ENCODE measurements at regions not wholly inside any gene's neighbourhood (a gene's known extent, or its start where the extent isn't known, plus 50 kb on each side); places are given as distances from the start of the nearest gene placed in this dataset.
"Not testable (repeated sequence)": the region's sequence is repeated elsewhere in the genome, so short reads cannot be mapped to it uniquely, and the experiment has no call there.

DNA sequence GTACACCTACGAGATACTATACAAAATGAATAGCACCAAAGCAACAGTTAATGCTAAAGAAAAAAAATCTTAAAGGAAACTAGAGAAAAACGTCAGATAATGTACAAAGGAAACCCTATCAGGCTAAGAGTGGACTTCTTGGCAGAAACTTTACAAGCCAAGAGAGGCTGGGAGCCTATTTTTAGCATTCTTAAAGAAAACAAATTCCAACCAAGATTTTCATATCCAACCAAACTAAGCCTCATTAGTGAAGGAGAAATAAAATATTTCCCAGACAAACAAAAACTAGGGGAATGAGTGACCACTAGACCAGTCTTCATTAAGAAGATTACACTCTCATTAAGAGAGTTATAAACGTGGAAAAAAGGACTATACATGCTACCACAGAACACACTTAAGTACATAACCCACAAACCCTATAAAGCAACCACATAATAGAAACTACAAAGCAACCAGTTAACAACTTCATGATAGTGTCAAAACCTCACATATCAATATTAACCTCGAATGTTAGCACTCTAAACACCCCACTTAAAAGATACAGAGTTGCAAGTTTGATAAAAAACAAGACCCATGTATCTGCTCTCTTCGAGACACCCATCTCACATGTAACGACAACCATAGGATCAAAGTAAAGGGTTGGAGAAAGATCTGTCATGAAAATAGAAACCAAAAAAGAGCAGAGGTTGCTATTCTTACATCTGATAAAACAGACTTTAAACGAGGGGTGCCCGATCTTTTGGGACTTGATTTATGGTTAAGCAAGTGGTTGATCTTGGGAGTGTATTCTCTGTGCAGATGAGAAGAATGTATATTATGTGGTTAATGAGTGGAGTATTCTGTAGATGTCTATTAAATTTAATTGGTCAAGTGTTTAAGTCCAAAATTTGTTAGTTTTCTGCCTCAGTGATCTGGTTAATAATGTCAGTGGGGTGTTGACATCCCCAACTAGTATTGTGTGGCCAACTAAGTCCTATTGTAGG lies 1301.4 kb downstream of the PLA2G4A start:
- H3K9me3 Mint-ChIP-seq: peaks cover 2% of the 10 kb centered on the region
- no peaks in the 10 kb centered on the region for H3K27me3 Mint-ChIP-seq
- no peak overlapping the region for H3K27ac Mint-ChIP-seq
- no peak for DNase-seq
- H3K4me1 Mint-ChIP-seq: no peaks in the 10 kb centered on the region
- H3K36me3 Mint-ChIP-seq: peaks cover 2% of the 10 kb centered on the region
- no peak overlapping the region for H3K4me3 Mint-ChIP-seq

DNA sequence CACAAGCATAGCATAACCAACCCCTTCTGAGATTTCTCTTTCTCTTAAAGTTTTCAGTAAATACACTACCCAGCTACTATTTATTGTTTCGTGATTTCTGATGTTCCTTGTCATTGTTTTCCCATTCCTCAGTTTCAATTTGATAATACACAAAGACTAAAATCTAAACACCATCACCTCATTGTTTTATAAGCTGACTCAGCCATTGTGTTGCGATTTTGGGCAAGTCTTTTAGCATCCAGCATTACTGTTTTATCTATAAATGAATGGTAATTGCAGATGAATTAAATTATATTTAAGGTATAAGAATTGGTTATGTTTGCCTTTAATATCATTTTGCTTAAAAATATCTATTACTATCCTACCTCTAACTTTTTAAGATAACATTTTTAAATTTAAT lies 1308.5 kb downstream of the PLA2G4A start:
- no peak for DNase-seq
- no peak overlapping the region for H3K4me3 Mint-ChIP-seq
- peaks cover 7% of the 10 kb centered on the region for H3K9me3 Mint-ChIP-seq
- H3K27me3 Mint-ChIP-seq: no peaks in the 10 kb centered on the region
- no peak overlapping the region for H3K27ac Mint-ChIP-seq
- no peaks in the 10 kb centered on the region for H3K4me1 Mint-ChIP-seq
- H3K36me3 Mint-ChIP-seq: no peaks in the 10 kb centered on the region

GRCh38 chr1:188140958-188141357 lies 1312.2 kb downstream of the PLA2G4A start:
- peaks cover 9% of the 10 kb centered on the region for H3K9me3 Mint-ChIP-seq
- H3K36me3 Mint-ChIP-seq: no peaks in the 10 kb centered on the region
- H3K4me1 Mint-ChIP-seq: no peaks in the 10 kb centered on the region
- no peaks in the 10 kb centered on the region for H3K27me3 Mint-ChIP-seq
- H3K4me3 Mint-ChIP-seq: no peak overlapping the region
- no peak overlapping the region for H3K27ac Mint-ChIP-seq
- DNase-seq: no peak

DNA sequence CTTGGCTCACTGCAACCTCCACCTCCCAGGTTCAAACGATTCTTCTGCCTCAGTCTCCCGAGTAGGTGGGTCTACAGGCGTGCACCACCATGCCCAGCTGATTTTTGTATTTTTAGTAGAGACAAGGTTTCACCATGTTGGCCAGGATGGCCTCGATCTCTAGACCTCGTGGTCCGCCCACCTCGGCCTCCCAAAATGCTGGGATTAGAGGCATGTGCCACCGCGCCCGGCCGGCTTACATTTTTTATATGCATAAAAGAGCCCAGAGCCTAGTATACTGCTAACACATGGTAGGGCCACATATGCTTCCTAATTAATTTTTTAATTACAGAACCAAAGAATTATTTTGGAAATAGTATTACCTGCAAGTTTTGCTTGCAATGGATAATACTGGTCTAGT lies 1325.4 kb downstream of the PLA2G4A start:
- Mint-ChIP-seq H3K4me1 (no peaks in the 10 kb centered on the region), H3K9me3 (no peaks in the 10 kb centered on the region), H3K27me3 (no peaks in the 10 kb centered on the region), H3K36me3 (no peaks in the 10 kb centered on the region), H3K27ac (no peak overlapping the region), H3K4me3 (no peak overlapping the region)
- no peak for DNase-seq

GRCh38 chr1:188154761-188155160 lies 1326.0 kb downstream of the PLA2G4A start:
- no peaks in the 10 kb centered on the region for H3K36me3 Mint-ChIP-seq
- H3K27me3 Mint-ChIP-seq: no peaks in the 10 kb centered on the region
- no peaks in the 10 kb centered on the region for H3K4me1 Mint-ChIP-seq
- DNase-seq: no peak
- H3K9me3 Mint-ChIP-seq: no peaks in the 10 kb centered on the region
- no peak overlapping the region for H3K4me3 Mint-ChIP-seq
- no peak overlapping the region for H3K27ac Mint-ChIP-seq

GRCh38 chr1:188155261-188155660 lies 1326.5 kb downstream of the PLA2G4A start:
- Mint-ChIP-seq H3K27me3 (no peaks in the 10 kb centered on the region), H3K4me3 (no peak overlapping the region), H3K9me3 (no peaks in the 10 kb centered on the region), H3K36me3 (no peaks in the 10 kb centered on the region), H3K27ac (no peak overlapping the region), H3K4me1 (no peaks in the 10 kb centered on the region)
- no peak for DNase-seq

DNA sequence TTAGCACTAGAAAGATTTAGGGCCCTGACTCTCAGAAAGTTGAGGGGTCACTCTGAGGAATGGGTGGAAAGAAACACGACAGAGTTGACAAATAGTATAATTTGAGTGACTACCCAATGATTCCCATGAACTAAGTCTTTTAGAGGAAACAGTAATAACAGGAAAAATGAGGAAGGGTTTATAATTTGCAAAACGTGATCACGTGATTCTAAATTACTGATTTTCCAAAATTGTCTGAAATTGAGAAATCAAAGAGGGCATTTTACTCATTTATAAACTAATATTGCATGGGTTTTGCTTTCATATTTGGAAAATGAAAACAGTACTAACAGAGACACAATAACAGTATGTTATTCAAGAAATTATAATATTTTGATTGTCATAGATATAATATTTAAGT lies 1335.7 kb downstream of the PLA2G4A start:
- DNase-seq: no peak
- Mint-ChIP-seq H3K4me1 (no peaks in the 10 kb centered on the region), H3K9me3 (no peaks in the 10 kb centered on the region), H3K4me3 (no peak overlapping the region), H3K27ac (no peak overlapping the region), H3K36me3 (no peaks in the 10 kb centered on the region), H3K27me3 (no peaks in the 10 kb centered on the region)

GRCh38 chr1:188166654-188167053 lies 1337.9 kb downstream of the PLA2G4A start:
- Mint-ChIP-seq H3K9me3 (no peaks in the 10 kb centered on the region), H3K27ac (no peak overlapping the region), H3K36me3 (no peaks in the 10 kb centered on the region), H3K27me3 (no peaks in the 10 kb centered on the region), H3K4me1 (no peaks in the 10 kb centered on the region), H3K4me3 (no peak overlapping the region)
- no peak for DNase-seq

DNA sequence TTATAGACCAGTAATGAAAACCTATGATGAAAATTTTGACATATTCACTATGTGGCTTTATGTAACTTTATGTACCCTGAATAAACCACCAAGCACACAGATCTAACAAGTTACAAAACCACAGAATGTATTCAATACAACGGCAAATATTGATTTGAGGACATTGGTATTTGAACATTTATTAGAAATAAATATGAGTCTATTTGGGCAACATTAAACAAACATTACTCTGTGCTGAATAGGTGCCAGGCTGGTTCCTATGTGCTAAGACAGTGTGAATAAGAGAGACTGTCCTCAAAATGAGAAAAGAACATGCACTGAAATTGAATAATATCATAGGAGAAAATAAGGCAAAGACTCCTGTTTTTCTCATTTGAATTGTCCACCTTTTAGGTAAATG lies 1341.2 kb downstream of the PLA2G4A start:
- H3K4me3 Mint-ChIP-seq: no peak overlapping the region
- H3K36me3 Mint-ChIP-seq: no peaks in the 10 kb centered on the region
- no peaks in the 10 kb centered on the region for H3K9me3 Mint-ChIP-seq
- H3K27me3 Mint-ChIP-seq: no peaks in the 10 kb centered on the region
- H3K27ac Mint-ChIP-seq: no peak overlapping the region
- no peaks in the 10 kb centered on the region for H3K4me1 Mint-ChIP-seq
- no peak for DNase-seq

GRCh38 chr1:188170411-188170810 lies 1341.7 kb downstream of the PLA2G4A start:
- Mint-ChIP-seq H3K27me3 (no peaks in the 10 kb centered on the region), H3K4me1 (no peaks in the 10 kb centered on the region), H3K27ac (no peak overlapping the region), H3K9me3 (no peaks in the 10 kb centered on the region), H3K36me3 (no peaks in the 10 kb centered on the region), H3K4me3 (no peak overlapping the region)
- DNase-seq: no peak

- H3K9me3 Mint-ChIP-seq: no peaks in the 10 kb centered on the region
- no peaks in the 10 kb centered on the region for H3K4me1 Mint-ChIP-seq
- no peak overlapping the region for H3K27ac Mint-ChIP-seq
- H3K36me3 Mint-ChIP-seq: no peaks in the 10 kb centered on the region
- no peaks in the 10 kb centered on the region for H3K27me3 Mint-ChIP-seq
- no peak overlapping the region for H3K4me3 Mint-ChIP-seq
- no peak for DNase-seq
Measured at GRCh38 chr1:188170935-188171334, 1342.2 kb downstream of the PLA2G4A start.

DNA sequence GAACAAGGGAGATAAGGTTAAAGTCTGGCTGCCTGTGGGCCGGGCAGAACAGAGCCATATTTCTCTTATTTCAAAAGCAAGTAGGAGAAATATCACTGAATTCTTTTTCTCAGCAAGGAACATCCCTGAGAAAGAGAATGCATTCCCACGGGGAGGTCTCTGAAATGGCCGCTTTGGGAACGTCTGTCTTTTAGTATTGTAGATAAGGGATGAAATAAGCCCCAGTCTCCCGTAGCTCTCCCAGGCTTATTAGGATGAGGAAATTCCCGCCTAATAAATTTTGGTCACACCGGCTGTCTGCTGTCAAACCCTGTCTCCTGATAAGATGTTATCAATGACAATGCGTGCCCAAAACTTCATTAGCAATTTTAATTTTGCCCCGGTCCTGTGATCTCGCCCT lies 1353.3 kb downstream of the PLA2G4A start:
- H3K27me3 Mint-ChIP-seq, H3K4me1 Mint-ChIP-seq, H3K9me3 Mint-ChIP-seq, H3K27ac Mint-ChIP-seq, H3K36me3 Mint-ChIP-seq, DNase-seq, H3K4me3 Mint-ChIP-seq: not testable (repeated sequence)

- Mint-ChIP-seq H3K36me3 (no peaks in the 10 kb centered on the region), H3K4me1 (no peaks in the 10 kb centered on the region), H3K27ac (no peak overlapping the region), H3K4me3 (no peak overlapping the region), H3K9me3 (peaks cover 4% of the 10 kb centered on the region), H3K27me3 (no peaks in the 10 kb centered on the region)
- no peak for DNase-seq
Measured at GRCh38 chr1:188188317-188188716, 1359.6 kb downstream of the PLA2G4A start.

GRCh38 chr1:188194916-188195315 lies 1366.2 kb downstream of the PLA2G4A start:
- peaks cover 9% of the 10 kb centered on the region for H3K9me3 Mint-ChIP-seq
- no peaks in the 10 kb centered on the region for H3K27me3 Mint-ChIP-seq
- H3K4me3 Mint-ChIP-seq: no peak overlapping the region
- no peak overlapping the region for H3K27ac Mint-ChIP-seq
- H3K4me1 Mint-ChIP-seq: no peaks in the 10 kb centered on the region
- no peaks in the 10 kb centered on the region for H3K36me3 Mint-ChIP-seq
- no peak for DNase-seq

GRCh38 chr1:188218289-188218688 lies 1389.5 kb downstream of the PLA2G4A start:
- Mint-ChIP-seq H3K36me3 (no peaks in the 10 kb centered on the region), H3K4me3 (no peak overlapping the region), H3K9me3 (peaks cover 3% of the 10 kb centered on the region), H3K27me3 (no peaks in the 10 kb centered on the region), H3K4me1 (no peaks in the 10 kb centered on the region), H3K27ac (no peak overlapping the region)
- DNase-seq: no peak

DNA sequence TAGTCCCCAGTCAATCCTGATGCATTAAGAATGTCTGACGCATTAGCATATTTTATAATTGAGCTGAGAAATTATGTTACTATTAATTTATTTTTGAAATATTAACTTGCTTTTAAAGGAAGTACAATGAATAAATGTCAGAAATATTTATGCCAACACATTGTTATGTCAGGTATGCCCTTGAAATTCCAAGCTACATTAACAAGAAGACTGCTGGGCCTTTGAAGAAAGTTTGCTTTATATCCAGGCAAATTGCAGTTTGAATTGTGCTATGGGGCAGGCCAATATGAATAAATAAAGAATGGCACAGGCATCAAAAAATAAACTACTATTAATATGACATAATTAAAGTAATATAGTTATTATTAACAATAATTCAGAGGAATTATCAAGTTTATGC lies 1391.3 kb downstream of the PLA2G4A start:
- H3K4me3 Mint-ChIP-seq: no peak overlapping the region
- DNase-seq: no peak
- H3K4me1 Mint-ChIP-seq: no peaks in the 10 kb centered on the region
- no peaks in the 10 kb centered on the region for H3K27me3 Mint-ChIP-seq
- H3K27ac Mint-ChIP-seq: no peak overlapping the region
- peaks cover 6% of the 10 kb centered on the region for H3K9me3 Mint-ChIP-seq
- H3K36me3 Mint-ChIP-seq: no peaks in the 10 kb centered on the region

Data from activated naive CD8-positive, alpha-beta T cell treated with anti-CD3 and anti-CD28 coated beads for 36 hours (primary cell).